GM18861 (cell line): ENCODE measurements at regions not wholly inside any gene's neighbourhood (a gene's known extent, or its start where the extent isn't known, plus 50 kb on each side); places are given as distances from the start of the nearest gene placed in this dataset.

ENCODE experiments used
- ATAC-seq: cut with Tn5 transposase; IDR thresholded peaks from one replicate; pipeline ENCODE4 v1.9.1; 2021; ENCODE audit not compliant: unreplicated experiment

DNA sequence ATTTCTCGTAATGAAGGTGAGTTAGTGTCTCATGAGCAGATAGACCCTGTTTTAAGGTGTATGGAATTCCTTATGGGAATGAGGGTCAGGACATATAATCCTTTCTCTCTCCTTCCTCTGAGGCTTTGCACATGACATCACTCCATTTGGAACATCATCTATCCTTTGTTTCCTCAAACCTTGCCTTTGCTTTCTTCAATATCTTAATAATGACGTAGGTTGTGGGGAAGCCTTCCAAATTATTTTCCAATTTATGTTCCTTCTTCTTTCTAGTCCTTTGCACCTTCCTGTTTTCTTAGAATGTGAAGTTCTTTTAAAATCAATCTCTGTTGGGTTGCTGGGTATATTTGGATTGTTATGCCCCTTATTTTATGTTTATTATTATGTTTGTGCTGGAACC is 502.9 kb upstream of the STXBP6 start:
- ATAC-seq = no peak

DNA sequence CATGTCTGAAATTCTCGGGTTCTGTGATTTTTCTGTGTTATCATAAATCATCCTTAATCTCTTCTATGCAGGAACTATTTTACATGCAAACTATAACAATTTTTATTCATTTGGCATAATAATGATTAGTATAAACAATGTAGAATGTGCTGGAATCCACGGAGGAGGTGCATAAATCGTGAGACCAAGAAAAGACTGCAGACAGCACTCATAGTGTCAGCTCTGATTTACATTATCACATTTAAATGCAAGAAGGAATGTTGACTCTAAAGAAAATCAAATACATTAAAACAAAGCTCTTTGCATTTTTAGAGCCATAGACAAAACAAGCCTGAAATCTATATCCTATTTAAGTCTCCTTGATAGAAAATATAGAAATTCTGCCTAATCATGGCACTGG is 501.7 kb upstream of the STXBP6 start:
- no peak for ATAC-seq

- no peak for ATAC-seq
These were observed 496.9 kb upstream of the STXBP6 start for GRCh38 chr14:25546826-25547225.

DNA sequence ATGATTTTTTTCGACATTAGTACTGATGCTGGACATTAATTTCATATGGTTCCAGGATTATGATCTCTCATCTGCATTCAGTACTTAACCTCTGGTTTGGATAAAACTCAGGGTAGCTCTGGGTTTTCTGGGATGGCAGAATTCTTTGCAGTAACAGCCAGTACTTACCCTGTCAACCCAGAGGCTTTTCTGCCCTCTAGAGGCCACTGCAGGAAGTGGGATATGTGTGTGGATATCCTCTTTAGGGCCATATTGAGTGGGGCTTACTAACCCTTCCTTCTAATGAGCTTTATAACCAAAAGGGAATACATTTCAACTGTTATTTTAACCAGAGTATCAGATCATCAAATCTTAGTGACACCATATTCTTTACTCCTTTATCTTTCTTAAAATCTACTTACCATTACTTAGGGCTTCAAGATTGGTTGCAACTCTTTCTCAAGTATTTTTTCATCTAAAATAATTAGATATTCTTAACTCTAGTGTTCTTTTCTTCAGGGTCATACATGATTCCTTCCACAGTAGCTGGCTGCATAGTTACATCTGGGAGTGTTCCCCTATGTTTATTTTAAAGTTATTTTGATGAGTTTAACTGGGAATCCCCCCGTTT is 488.0 kb upstream of the STXBP6 start:
- ATAC-seq = no peak

GRCh38 chr14:25526290-25526689 is 476.3 kb upstream of the STXBP6 start:
- no peak for ATAC-seq

GRCh38 chr14:25522926-25523325 is 473.0 kb upstream of the STXBP6 start:
- no peak for ATAC-seq

DNA sequence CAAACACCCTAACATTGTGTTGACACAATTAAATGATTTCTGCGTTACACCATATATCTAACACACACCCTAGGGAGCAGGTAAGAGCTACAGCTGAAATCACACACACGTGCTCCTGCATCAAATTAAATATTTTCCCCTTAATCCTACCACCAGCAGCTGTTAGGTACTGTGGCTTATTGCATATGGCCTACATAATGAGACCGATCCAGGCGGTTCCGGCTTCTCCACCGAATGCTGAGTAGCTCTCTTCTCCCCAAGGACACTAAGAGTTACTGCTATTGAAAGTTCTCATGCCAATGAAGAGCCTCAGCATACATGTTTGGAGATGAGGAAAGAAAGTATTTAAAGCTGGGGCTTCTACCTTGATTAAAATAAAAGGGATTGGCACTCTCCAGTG is 472.2 kb upstream of the STXBP6 start:
- no peak for ATAC-seq

DNA sequence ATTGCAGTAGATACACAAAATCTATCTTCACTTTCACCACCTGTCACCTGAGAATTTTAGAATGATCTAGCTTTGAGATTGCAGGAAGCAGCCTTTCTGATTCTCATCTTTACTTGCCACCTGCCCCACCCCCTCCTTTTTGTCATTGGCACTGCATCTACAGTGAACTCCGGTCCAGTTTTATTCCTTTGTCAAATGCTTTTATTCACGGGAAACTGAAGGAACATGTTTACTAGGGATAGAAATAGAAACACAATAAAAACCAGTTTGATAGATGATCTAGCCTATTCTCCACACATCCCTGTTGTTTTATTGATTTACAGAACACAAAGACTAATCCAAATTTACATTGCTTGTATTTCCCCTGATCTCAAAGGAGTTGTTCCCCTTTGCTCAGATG is 471.7 kb upstream of the STXBP6 start:
- no peak for ATAC-seq

DNA sequence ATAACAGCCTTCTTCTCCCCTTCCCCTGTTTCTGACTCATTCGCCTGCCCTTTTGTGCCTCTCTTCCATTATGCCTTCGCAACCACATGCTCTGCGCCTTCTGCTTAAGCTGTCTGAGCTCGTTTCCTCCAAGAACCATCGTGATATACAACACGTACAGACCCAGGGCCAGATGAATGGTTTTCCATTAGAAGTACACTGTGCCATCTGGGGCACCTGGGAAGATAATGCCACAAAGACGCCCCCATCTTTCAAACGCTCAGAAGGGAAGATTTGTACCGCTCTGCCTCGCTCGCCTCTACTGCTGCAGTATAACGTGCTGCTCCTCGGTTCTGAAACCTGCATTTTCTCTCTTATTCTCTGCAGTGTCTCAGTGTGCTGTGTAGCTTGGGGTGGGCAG is 470.9 kb upstream of the STXBP6 start:
- ATAC-seq = no peak

DNA sequence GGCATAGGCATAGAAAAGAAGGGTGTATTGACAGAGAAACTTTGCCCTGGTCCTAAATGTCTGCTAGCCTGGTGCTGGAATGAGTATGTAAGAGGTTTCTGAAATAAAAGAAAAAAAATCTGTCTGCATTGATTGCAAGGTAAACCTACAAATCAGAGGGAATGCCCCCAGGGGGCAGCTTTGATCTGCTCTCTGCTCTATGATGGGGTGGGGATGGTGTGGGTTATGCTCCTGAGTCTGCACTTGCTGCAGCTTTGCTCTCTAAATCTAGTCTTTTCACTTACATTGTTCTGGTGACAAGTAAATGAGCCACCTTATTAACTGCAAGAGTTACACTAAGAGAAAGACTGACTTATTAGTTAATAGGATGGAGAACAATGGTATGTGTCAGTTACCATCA is 468.4 kb upstream of the STXBP6 start:
- ATAC-seq = no peak

DNA sequence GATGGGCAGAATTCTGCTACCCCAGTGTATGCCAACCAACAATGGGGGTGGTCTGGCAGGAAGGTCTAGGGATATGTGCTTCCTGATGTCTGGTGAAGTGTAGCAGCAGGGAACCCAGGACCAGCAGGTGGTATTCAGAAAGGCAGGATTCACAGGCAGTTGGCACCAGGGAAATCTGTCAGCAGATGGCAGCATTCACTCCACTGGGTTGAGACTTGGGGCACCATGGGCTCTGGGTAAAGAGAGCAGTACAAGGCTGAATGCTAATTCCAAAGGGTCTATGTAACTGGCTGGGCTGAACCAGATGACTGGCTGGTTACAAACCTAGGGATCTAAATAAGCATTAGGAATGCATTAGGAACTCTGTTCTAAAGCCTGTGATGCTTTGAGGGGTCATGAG is 466.9 kb upstream of the STXBP6 start:
- no peak for ATAC-seq

- no peak for ATAC-seq
These were observed 458.9 kb upstream of the STXBP6 start for GRCh38 chr14:25508845-25509244.

DNA sequence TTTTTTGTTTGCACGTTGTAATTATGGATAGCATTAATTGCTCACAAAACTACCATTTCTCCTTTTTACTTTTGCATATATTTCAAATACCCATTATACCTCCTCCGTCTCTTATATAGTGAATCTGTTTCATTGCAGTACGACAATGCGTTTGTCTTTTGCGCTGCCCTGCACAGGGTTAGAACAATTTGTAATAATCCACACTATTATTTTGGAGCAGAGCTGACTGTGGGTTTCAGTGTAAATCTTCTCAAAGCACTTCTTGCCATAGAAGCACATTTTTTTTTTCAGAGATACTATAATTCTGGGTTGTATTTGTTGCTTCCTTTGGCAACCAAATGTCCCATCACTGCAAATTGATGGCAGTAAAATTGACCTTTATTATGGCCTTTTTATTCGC is 451.8 kb upstream of the STXBP6 start:
- ATAC-seq = no peak

- ATAC-seq = no peak
These were observed 439.0 kb upstream of the STXBP6 start for GRCh38 chr14:25488961-25489360.

DNA sequence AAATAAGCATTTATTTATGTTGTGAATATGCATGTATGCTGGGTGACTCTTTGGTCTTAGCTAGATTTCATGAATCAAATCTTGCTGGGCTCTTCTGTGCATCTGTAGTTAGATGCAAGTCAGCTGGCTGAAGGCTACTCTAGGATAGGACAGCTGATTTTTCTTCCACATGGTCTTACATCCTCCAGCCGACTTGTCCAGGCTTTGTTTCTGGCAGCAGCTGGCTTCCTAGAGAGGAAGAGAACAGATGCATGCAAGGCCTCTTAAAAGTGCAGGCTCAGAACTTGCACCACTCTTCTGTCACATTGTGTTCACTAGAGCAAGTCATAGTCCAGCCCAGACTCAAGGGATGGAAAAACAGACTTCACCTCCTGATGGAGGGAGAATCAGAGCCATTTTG is 435.4 kb upstream of the STXBP6 start:
- ATAC-seq = no peak

DNA sequence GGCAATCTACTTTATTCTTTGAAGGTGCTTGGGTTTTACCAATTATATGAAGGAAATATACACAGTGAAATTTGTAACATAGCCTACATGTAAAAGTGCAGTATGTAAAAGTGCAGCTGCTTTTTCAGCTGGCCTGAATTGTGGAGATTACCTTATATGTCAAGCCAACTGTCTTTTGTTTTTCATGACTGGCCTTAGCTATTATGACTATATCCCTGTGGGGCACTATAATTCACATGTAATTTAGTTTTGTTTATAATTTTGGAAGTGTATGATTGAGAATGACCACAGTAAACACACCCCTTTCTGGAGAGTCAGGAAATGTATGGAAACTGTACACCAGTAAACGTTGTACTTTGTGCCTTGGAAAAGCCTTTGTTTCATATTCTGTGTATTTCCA is 435.0 kb upstream of the STXBP6 start:
- no peak for ATAC-seq

GRCh38 chr14:25484235-25484634 is 434.3 kb upstream of the STXBP6 start:
- ATAC-seq = no peak

DNA sequence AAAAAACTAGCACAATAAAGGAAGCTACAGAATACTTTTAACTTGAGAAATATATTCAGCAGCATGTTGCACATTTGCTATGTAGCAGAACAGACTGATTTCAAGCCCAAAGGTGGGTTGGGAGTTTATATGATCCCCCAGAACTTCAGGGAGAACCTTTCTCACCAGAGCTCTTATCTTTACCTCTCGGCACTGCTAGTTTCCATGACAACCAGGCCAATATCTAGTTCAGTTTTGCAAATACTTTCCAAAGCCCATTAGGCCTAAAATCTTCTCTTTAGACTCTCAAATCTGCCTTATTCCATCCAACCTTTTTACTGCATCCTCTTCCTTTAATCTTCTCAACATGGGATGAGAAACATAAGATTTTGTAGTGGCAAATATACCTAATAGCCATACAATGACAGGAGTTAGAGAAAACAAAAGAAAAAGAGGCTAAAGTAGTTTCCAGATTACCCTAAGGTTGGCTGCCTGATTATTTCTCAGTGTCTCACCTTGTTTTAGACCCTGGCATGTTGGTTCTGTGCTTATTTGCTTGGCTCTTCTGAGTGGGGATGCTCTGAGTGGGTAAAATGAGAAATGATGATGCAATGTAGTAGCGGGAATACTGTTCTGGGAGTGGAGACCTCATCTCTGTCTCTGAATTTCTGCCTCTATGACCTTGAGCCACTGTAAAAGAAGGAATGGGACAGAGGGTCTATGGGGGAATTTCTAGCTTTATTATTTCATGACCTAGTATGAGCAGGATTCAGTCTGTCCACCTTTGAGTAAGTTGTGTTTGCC is 427.6 kb upstream of the STXBP6 start:
- no peak for ATAC-seq

DNA sequence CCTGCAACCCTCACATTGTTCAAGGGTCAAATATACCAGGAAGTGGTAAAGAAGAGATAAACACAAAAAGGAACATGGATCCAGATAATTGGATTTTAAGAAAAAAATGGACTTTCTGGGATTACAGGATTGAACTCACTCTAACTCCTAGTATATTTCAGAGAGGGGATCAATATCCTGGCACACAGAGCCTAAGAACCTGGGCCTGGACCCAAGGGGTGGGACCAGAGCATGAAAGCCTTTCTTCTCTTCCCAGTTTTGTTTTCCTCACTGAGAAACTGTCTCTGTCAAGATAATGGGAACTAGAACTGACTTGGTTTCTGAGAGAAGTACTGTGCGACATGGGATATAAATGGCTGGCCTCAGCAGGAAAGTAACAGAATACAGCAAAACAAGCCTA is 422.8 kb upstream of the STXBP6 start:
- ATAC-seq = no peak

- no peak for ATAC-seq
These were observed 414.8 kb upstream of the STXBP6 start for GRCh38 chr14:25464772-25465171.

GRCh38 chr14:25464078-25464477 is 414.1 kb upstream of the STXBP6 start:
- ATAC-seq = no peak

- ATAC-seq = no peak
These were observed 413.5 kb upstream of the STXBP6 start for GRCh38 chr14:25463480-25463879.

GRCh38 chr14:25461780-25462179 is 411.8 kb upstream of the STXBP6 start:
- no peak for ATAC-seq
